Uterus (tissue), 2 donors: ENCODE measurements at regions not wholly inside any gene's neighbourhood (a gene's known extent, or its start where the extent isn't known, plus 50 kb on each side); places are given as distances from the start of the nearest gene placed in this dataset.

Source experiments
- POLR2A ChIP-seq, 2 donors: fragments of 450-650 bp; IDR thresholded peaks; one replicate each; pipeline ENCODE4 v1.6.1; 2016; ENCODE audit warnings: antibody characterized with exemption in 2 of 2, mild to moderate bottlenecking in 1 of 2, moderate library complexity in 1 of 2
- TF ChIP-seq, protein P1 (sequence below), 4 experiments: fragments of 200-600 bp in 2 of 4; fragments of 450-650 bp in 2 of 4; sonication (generic) in 2 of 4; IDR thresholded peaks; one replicate each; pipeline ENCODE4 v1.5.1; 2016 to 2019; ENCODE audit warnings: antibody characterized with exemption in 4 of 4, mild to moderate bottlenecking in 2 of 4, moderate library complexity in 1 of 4

- TF ChIP-seq, protein P1, sequence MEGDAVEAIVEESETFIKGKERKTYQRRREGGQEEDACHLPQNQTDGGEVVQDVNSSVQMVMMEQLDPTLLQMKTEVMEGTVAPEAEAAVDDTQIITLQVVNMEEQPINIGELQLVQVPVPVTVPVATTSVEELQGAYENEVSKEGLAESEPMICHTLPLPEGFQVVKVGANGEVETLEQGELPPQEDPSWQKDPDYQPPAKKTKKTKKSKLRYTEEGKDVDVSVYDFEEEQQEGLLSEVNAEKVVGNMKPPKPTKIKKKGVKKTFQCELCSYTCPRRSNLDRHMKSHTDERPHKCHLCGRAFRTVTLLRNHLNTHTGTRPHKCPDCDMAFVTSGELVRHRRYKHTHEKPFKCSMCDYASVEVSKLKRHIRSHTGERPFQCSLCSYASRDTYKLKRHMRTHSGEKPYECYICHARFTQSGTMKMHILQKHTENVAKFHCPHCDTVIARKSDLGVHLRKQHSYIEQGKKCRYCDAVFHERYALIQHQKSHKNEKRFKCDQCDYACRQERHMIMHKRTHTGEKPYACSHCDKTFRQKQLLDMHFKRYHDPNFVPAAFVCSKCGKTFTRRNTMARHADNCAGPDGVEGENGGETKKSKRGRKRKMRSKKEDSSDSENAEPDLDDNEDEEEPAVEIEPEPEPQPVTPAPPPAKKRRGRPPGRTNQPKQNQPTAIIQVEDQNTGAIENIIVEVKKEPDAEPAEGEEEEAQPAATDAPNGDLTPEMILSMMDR (IDR thresholded peaks at IDR 0.05): no peak
- no peak for TF ChIP-seq POLR2A (IDR thresholded peaks at IDR 0.05)
Measured at GRCh38 chr21:14739590-14739989, 193.5 kb upstream of the SAMSN1 start.
